ENCODE measurements at regions not wholly inside any gene's neighbourhood (a gene's known extent, or its start where the extent isn't known, plus 50 kb on each side); places are given as distances from the start of the nearest gene placed in this dataset.

GRCh38 chr20:55031971-55032370, 556.6 kb downstream of the DOK5 start:
- DNase-seq, result no peak
- no peaks in the 10 kb centered on the region for H3K4me1 ChIP-seq
- H3K27ac ChIP-seq, result no peak overlapping the region
- H3K4me3 ChIP-seq, result no peak overlapping the region
- peaks cover 0 to 37% (median 3%) of the 10 kb centered on the region in 8 donors for H3K9me3 ChIP-seq
- H3K36me3 ChIP-seq, result no peaks in the 10 kb centered on the region
- no peaks in the 10 kb centered on the region for H3K27me3 ChIP-seq (replicated peaks in 1 of 7)
- intact Hi-C loops (cut with DNase I; ENCODE audit: low total_unique reads), result no loop called here
- no peak for TF ChIP-seq POLR2A (IDR thresholded peaks at IDR 0.05)
- TF ChIP-seq CTCF (IDR thresholded peaks at IDR 0.05 in 8 of 11, conservative IDR thresholded peaks at IDR 0.05 in 3 of 11), result no peak
- TF ChIP-seq POLR2AphosphoS5 (IDR thresholded peaks at IDR 0.05), result no peak

GRCh38 chr20:55014766-55015165, 539.4 kb downstream of the DOK5 start:
- Histone ChIP-seq H3K4me3 (no peak overlapping the region), H3K36me3 (no peaks in the 10 kb centered on the region), H3K4me1 (no peaks in the 10 kb centered on the region), H3K27me3 (replicated peaks in 1 of 7) (no peaks in the 10 kb centered on the region), H3K9me3 (peaks cover 0 to 5% (median 0%) of the 10 kb centered on the region in 8 donors), H3K27ac (no peak overlapping the region)
- WGBS, 5 donors, result 66 to 85% (median 73%) methylated on average over 4 of the region's 4 CpGs
- TF ChIP-seq POLR2AphosphoS5 (IDR thresholded peaks at IDR 0.05), result no peak
- TF ChIP-seq CTCF (IDR thresholded peaks at IDR 0.05 in 8 of 11, conservative IDR thresholded peaks at IDR 0.05 in 3 of 11), result no peak
- TF ChIP-seq POLR2A (IDR thresholded peaks at IDR 0.05), result no peak
- no peak for DNase-seq
- intact Hi-C loops (cut with DNase I; ENCODE audit: low total_unique reads), result no loop called here

GRCh38 chr20:55010761-55011160, 535.4 kb downstream of the DOK5 start:
- TF ChIP-seq POLR2AphosphoS5 (IDR thresholded peaks at IDR 0.05) (no peak), POLR2A (IDR thresholded peaks at IDR 0.05) (no peak), CTCF (IDR thresholded peaks at IDR 0.05 in 8 of 11, conservative IDR thresholded peaks at IDR 0.05 in 3 of 11) (no peak)
- 85 to 100% (median 91%) methylated on average over 1 of the region's 1 CpG for WGBS, 5 donors
- no peak for DNase-seq
- no peaks in the 10 kb centered on the region for H3K36me3 ChIP-seq
- H3K27ac ChIP-seq, result no peak overlapping the region
- no peaks in the 10 kb centered on the region for H3K9me3 ChIP-seq
- H3K4me3 ChIP-seq, result no peak overlapping the region
- no peaks in the 10 kb centered on the region for H3K27me3 ChIP-seq (replicated peaks in 1 of 7)
- intact Hi-C loops (cut with DNase I; ENCODE audit: low total_unique reads), result no loop called here
- H3K4me1 ChIP-seq, result no peaks in the 10 kb centered on the region

- Histone ChIP-seq H3K36me3 (no peaks in the 10 kb centered on the region), H3K27ac (no peak overlapping the region), H3K4me1 (no peaks in the 10 kb centered on the region), H3K4me3 (no peak overlapping the region), H3K27me3 (replicated peaks in 1 of 7) (no peaks in the 10 kb centered on the region), H3K9me3 (no peaks in the 10 kb centered on the region)
- intact Hi-C loops (cut with DNase I; ENCODE audit: low total_unique reads), result no loop called here
- DNase-seq, result no peak
- no peak for TF ChIP-seq CTCF (IDR thresholded peaks at IDR 0.05 in 8 of 11, conservative IDR thresholded peaks at IDR 0.05 in 3 of 11)
- TF ChIP-seq POLR2AphosphoS5 (IDR thresholded peaks at IDR 0.05), result no peak
- TF ChIP-seq POLR2A (IDR thresholded peaks at IDR 0.05), result no peak
- WGBS, 5 donors, result 66 to 81% (median 74%) methylated on average over 2 of the region's 2 CpGs
These were observed 533.7 kb downstream of the DOK5 start for GRCh38 chr20:55009066-55009465.

Measured in spleen (tissue), 11 donors.